AG08396 (cell line): ENCODE measurements at regions not wholly inside any gene's neighbourhood (a gene's known extent, or its start where the extent isn't known, plus 50 kb on each side); places are given as distances from the start of the nearest gene placed in this dataset.
A peak's percentile ranks its signal among the peaks of the same experiment; 100 is the strongest.

Experiments used
- DNase-seq: peaks from one replicate; pipeline ENCODE4 v3.0.0; 2012; ENCODE audit warnings: low spot score, mixed read lengths

DNA sequence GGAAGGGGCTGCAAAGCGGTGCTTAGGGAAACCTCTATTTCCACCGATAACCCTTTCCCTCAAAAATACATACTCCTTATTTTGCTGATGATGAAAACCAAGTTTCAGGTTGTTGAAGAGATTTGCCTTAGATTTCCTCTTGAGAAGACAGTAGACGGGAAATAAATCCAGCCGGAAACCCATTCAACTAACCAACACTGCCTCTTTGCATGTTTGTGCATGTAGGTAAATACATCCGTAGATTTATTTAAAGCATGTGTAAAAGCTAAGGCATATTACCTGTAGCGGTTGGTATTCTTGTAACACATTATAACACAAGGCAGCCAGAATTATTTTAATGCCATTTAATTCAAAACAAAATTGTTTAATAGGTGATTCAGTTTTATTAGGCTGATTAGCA, 136.3 kb upstream of the SLC22A23 start:
- no peak for DNase-seq

DNA sequence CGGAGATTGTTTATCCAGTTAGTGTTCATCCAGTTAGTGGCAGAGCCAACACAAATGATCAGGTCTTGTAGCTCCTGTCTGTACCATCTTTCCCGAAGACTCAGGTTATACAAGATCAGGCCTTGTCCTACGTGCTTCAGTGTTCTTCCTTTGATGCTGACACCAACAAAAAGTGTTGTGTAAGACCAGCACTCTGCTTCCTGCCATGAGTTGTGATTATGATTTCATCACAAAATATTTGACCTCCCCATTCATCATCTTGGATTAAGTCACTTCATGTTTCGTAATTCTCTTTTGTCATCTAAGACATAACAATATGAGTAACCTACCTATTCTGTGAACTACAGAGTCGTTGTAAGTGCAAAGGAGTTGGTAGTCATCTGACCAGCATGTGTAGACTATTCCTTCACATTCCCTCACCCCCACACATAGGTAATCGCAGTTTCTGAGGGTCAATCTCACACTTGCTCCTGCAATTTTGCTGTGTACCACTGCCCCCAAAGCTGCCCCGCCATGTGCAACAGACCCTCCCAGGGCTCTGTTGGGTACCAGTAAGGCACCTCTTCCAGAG, 135.6 kb upstream of the SLC22A23 start:
- DNase-seq: peak; percentile 32

DNA sequence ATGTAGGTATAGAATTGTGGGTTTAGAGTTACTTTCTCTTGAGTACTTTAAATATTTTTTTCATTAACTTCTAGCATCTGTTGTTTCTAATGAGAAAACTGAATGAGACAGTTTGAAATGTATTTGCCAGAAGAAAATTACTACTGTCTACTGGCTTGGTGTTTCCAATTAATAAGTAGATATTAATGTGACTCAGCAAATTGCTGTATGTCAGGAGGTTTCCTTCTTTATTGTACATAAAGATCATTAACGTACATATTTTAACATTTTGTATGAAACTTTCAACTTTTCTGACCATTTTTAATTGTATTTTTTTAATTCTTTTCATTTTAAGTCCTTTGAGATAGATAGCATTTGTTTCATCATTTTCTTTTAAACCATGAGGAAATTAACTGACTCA, 135.1 kb upstream of the SLC22A23 start:
- DNase-seq: no peak

DNA sequence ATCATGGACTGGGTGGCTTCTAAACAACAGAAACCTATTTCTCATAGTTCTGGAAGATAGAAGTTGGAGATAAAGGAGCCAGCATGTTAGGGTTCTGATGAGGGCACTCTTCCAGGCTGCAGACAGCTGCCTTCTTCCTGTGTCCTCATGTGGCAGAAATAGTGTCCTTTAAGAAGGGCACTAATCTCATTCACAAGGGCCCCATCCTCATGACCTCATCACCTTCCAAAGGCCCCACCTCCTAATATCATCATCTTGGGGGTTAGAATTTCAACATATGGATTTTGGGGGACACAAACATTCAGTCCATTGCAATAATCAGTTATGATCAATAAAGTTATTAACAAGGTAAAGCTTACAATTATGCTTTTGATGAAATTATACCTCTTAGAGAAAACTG, 130.8 kb upstream of the SLC22A23 start:
- DNase-seq: no peak

DNA sequence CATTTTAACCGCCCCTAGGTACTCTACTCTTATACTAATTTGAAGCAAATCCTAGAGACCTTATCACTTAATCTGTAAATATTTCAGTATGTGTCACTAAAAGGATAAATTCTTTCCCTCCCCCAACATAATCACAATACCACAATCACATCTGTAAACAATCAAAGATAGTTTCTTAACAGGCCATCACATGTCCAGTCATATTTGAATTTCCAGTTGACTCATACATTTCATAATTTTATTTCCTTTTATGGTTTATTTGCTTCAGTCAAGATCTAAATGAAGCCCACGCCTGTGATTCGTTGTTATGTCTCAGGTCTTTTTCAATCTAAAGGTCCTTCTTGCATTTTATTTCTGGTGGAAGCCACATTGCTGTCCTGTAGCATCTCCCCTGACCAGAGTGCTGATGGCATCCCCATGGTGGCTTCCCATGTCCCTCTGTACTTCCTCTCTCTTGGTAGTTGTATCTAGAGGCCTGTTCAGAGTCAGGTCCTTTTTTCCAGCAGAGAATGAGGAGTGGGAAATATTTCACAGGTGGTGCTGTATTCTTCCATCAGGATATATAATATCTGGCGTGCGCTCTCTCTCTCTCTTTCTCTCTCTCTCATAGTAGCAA, 128.6 kb upstream of the SLC22A23 start:
- no peak for DNase-seq

DNA sequence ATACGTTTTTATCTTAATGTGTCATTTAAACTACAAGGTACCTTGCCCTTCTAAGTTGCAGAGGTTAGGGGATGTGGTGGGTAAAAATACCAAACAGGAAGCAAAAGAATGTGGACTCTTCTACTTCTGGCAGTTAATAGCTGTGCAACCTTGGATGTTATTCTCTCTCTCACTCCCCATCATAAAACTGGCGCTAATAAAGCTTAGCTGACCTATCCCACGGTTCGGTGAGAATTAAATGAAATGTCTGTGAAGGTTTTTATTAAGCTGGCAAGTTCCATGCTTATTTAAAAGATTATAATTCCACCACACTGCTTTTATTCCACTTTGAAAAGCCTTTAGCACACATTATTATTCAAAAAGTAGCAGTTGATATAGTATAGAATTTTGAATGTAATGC, 127.8 kb upstream of the SLC22A23 start:
- no peak for DNase-seq

DNA sequence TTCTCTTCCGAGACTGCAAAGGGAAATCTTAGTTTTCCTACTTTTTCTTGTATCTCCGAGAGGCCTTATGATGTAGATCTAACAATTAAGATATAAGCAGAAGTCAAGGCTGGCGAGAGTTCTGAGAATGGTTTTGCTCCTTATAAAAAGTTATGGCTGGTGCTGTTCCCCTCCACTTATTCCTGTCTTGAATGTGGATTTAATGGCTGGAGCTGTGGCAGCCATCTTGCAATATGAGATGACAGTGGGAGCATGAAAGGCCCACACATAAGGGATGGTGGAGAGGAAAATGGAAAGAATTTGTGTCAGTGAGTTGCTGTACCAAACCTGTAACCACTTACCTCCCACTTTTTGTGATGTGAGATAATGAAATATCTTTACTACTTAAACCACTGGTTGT, 124.6 kb upstream of the SLC22A23 start:
- DNase-seq: no peak

DNA sequence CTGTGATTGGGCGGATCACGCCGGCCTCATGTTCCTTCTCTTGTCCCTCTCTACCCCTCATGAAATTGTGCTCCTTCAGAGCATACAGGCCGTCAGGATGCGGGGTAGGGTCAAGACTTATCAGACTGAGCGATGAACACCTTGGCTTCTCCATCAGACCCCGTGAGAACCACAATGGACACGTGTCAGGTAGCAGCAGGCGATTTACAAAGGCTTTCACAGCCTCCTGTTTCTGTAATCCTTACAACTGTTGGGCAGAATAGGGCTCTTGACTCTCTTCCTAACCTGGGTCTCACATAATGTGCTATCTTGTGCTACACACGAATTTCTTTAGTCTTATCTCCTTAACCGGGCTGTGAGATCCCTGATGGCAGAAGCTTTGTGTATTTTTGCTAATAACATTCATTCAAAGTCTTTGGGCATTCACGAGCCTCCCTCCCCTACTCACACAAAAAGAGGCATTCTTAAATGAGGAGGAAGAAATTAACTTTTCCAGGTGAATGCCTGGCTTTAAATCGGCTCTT, 122.9 kb upstream of the SLC22A23 start:
- no peak for DNase-seq

DNA sequence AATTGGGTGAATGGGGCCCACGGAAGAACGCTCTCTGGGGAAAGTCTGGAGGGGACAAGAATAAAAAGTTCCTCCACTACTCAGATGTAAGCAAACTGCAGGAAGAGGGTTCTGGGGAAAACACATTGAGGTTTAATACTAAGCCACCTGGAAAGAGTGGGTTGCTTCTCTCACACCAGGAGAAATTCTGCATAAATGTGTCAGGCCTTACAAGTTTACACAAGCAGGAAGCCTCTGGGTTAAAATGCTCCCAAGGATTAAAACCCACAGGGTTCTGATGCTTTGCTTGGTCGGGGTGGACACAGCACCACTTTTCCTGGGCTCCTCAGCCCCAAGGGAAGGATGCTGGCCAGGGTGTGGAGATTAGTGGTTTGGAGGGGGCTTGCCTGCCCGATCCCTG, 122.1 kb upstream of the SLC22A23 start:
- DNase-seq: no peak

DNA sequence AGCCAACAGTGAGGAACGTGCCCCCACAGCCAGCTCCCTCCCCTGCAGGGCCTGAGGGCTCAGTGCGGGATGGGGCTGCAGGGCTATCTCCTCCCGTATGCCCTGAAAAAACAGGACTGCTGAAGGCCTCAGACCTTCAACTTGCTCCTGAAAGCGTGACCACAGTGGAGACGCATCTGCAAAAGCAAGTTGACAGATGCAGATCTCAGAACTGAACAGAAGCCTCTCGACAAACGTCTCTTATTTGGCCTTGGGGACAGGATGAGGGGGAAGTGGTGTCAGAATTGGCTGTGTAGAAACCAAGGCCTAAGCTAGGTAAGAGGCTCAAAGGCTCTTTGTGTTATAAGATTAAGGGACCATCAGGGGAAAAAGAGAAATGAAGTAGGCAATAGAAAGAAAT, 120.7 kb upstream of the SLC22A23 start:
- no peak for DNase-seq

DNA sequence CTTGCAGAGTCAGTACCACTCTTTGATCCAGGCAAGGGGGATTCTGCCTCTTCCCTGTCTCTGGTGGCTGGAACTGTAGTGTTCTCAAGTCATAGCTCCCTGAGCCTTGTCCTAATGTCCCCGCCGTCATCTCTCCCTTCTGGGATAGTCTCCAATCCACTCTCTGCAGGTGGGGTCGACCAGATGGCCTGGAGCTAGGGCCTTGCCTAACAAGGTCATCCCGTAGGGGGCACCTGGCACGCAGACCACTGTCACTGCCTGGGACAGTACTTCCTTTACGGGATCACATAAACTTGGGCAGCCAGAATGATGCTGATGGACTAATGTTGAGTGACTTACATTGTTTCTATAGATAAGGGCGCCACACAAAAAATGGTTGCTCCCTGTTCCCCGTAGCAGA, 118.9 kb upstream of the SLC22A23 start:
- no peak for DNase-seq

DNA sequence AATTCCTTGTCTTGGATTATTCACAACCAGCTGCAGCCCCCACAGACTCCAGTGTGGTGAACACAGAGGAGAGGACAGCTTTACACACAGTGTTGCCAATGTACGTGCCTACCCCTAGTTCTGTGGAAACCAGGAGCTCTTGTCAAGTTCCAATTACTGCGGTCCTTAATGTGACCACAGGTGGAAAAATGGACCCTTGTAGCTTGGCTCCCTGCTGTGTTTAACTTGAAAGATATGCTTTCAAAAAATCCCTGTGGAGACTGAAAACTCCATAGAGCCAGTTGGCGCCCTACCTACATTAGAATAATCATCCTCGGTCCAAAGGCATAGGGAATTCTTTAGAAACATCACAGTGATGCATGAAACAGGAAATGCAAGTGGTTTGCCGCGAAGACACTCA, 118.3 kb upstream of the SLC22A23 start:
- no peak for DNase-seq

DNA sequence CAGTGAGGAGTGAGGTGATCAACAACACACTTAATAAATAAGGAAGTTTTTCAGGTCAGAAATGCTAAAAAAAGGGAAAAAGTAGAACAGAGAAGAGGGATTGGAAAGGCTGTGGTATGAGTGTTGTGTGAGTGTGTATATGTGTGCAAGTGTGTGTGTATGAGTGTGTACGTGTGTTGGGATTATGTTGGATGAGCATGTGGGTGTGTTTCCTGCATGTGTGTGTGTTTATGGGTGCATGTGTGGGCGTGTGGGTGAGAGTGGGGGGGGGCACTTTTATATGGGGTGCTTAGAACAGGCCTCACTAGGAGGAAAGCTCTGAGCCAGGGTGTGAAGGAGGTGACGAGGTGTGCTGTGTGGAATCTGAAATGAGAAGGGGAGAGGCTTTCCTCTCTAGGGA, 116.8 kb upstream of the SLC22A23 start:
- DNase-seq: no peak

DNA sequence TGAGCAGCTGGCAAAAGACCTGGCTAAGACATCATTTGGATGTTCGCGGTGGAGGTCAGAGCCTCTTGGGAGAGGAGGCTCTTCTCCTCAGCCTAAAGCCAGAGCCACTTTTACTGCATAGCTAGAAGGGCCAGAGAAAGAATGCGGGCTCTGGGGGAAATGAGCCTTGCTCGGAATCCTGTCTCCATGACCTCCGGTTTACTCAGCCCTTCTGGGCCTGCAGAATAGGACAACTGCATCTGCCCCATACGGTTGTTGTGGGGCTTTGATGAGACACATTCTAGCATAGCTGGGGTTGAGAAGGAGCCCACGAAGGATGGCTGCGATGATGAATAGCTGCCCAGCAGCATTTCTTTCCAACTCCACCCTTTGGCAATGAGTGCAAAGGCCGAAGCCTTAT, 115.0 kb upstream of the SLC22A23 start:
- DNase-seq: no peak

DNA sequence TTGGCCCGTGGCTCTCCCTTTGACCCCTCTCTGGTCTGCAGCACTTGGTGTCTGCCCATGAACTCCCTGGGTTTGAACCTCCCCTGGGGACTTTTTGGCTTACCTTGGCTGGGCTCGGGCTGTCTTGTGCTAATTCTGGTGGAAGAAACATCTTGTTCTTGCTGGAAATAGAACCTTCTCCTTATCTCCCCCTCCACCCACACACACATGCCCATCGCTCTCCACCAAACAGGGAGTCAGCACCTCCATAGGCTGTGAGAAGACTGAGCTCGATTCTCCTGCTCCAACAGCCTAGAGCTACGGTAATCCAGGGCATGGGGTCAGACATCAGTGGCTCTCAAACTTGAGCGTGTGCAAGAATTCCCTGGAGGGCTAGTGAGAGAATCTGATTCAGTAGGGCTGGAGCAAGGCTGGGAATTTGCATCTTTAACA, 114.4 kb upstream of the SLC22A23 start:
- no peak for DNase-seq

DNA sequence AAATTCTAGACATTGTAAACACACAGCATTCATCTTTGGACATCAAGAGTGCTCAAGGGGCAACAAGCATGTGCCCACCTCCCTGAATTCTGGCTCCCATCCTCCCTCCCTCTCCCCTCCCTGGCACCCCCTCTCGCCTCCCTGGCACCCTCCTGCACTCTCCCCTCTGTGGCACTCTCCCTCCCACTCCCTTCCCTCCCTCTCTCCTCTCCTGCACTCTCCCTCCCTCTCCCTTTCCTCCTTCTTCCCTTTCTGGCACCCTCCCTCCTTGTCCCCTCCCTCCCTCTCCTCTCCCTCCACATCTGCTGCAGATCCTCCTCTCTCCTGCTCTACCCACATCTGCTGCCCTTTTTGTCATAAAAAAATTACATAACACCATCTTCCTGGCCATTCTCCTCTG, 113.0 kb upstream of the SLC22A23 start:
- DNase-seq: no peak

DNA sequence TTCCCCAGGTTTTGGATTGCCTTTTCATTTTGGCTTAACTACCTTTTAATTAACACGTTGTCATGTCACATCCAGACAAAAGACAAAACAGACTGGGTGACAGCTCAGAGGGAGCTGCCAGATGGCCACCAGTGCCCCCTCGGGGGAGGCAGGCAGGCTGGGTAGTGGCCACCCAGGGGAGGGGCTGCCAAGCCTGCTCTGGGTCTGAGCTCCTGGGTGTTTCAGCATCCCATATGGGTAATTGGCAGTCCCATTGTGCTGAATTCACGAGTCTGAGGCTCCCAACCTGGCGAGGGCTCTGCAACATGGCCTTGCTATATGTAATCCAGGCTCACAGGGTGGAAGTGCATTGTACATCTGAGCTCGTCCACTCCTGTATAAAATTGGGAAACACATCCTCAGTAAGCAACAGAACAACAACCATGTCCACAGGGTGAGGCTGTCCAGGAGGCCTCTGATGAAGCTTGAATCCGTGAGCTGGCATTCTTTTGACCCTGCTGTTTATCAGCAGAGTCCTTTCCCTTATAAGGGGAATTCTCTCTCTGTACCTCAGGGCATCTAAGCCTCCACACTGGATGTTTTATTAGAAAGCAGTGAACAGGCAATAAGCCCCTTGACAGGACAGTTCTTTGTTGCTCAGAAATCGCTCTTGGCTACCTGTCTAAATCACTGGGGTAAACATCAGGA, 111.7 kb upstream of the SLC22A23 start:
- DNase-seq: no peak

DNA sequence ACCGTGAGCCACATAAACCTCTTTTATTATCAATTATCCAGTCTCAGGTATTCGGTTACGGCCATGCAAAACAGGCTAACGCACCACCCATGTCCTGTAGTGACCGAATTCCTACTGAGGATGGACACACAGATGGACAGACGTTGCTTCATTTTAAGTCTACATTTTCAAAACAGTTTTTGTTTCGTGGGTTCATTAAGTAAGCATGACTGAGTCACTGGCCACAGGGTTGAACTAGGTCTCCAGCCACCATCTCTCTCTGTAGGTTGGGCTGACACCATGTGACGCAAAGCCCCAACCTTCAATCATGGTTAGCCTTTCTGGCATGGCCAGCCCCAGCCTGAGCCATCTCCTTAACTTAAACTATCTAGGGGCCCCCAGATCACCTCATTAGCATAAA, 110.0 kb upstream of the SLC22A23 start:
- DNase-seq: peak; percentile 56

DNA sequence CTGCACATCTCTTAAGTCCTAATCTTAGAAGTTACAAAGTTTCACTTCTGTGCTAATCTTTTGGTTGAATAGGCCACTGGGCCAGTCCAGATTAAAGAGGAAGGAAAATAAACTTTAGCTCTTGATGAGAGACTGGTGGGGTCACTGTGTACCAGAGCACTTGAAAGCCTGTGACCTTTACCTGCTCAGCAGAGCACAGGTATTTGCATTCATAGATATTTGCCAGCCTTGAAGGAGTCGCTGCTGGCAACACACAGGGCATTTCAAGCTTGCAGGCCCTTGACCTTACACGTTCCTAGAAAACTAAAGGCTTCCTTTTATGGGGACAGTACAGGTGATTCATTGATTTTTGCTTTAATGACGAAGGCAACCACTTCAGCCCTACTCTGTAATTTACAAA, 108.4 kb upstream of the SLC22A23 start:
- no peak for DNase-seq

DNA sequence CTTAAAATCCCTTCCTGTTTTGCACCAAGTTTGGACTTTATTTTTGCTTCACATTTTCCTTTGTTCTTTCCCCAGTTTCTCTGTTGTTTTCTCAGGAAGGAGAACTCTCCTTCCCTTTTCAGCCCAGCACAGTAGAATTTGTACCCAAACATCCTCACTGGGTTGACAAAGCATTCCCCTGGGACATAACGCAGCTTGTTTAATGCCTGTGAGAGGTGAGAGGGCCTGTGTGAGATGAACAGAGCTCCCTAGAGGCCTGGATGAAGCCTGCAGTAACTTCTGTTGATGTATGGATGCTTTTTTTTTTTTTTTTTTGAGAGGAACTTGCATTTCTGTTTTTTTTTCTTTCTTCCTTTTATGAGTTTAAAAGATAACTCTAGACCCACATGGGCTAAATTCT, 104.9 kb upstream of the SLC22A23 start:
- DNase-seq: no peak

DNA sequence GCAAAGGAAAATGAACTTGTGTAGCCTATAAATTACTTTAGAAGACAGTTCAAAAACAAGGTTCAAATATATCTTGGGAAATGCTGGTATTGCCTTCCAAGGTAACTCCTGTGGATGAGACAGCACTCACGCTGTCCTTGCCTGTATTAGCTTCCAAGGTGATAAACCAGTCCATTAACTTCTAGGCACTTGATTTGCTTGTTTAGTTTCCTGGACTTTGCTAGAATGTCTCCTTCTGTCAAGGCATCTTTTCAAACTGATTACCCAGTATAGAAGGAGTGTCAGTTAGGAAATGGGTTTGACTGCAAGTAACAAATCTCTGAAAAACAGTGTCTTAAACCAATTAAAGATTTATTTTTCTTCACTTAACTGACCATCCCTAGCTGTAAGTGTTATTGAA, 103.4 kb upstream of the SLC22A23 start:
- no peak for DNase-seq

DNA sequence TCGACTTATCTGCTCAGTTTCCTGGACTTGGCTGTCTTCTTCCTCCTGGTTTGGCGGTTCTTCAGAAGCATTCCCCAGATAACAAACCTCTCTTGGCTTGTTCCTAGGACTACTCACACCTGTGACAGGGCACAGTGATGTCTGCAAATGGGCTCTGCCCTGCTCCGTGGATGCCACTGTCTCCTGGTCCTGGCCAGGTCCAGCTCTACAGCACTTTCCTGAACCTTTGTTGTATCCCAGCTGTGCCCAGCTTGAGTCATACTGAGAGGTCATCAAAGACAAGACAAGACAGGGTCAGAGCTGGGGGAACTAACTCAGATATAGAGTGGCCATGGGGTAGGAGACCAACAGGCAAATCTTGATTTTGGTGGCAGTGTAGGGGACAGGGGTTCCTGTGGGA, 102.7 kb upstream of the SLC22A23 start:
- no peak for DNase-seq

DNA sequence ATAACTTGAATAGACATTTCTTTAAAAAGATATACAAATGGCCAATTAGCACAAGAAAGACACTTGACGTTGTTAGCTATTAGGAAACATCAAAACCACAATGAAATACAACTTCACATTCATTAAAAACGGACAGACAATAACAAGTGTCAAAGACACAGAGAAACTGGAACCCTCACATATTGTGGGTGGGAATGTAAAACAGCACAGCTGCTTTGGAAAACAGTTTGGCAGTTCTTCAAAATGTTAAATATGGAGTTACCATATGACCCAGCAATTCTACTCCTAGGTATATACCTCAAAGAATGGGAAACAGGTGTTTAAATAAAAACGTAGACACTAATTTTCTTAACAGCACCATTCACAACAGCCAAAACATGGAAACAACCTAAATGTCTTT, 100.5 kb upstream of the SLC22A23 start:
- DNase-seq: no peak

DNA sequence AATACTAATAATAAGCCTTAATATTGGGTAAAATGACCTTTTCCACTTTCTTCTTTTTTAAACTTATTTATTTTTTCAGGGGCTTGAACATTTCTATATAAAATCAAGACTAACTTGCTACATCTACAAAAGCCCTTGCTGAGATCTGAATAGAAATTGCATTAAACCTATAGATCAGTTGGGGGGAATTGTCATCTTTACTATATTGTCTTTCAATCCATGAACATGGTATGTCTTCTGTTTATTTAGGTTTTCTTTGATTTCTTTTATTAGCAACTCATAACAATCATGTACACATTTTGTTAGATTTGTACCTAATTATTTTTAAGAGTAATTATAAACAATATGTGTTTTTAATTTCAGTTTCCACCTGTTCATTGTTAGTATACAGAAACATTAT, 96.4 kb upstream of the SLC22A23 start:
- DNase-seq: no peak
